ENCODE measurements at regions not wholly inside any gene's neighbourhood (a gene's known extent, or its start where the extent isn't known, plus 50 kb on each side); places are given as distances from the start of the nearest gene placed in this dataset.

DNA sequence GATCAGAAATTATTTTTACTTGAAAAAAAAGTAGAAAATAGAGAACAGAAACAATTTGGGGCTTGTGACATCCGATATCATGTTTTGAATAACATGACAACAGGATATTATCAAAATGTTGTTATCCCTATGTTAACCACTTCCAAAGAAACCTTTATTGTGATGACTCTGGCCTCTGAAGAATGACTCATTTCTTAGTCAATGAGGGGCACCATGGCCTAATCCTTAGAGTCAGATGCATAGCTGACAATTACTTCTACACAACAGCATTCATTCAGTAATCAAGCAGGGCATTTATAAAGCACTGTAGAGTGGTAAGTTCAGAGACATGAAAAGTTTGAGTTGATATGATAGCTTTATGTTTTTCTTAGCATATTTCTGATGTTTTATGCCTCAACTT is 703.0 kb downstream of the RNF144A start:
- ChIA-PET POLR2A (no interaction called here), CTCF (interaction anchor here (0.6 kb wide), 1 partner anchor 217 kb away, joined by 3 read pairs; no protein-coding TSS in a partner anchor)
- Histone ChIP-seq H3K4me1 (ENCODE audit: control insufficient read depth, insufficient read depth, low read length) (no peaks in the 10 kb centered on the region), H3K27ac (ENCODE audit: extremely low read depth, low read depth, low read length) (no peak overlapping the region), H3K9me3 (ENCODE audit: control insufficient read depth, insufficient read depth, low read depth, low read length) (no peaks in the 10 kb centered on the region), H3K36me3 (ENCODE audit: control insufficient read depth in 2 of 2, insufficient read depth in 1 of 2, low read length in 2 of 2) (no peaks in the 10 kb centered on the region), H3K4me3 (ENCODE audit: low read depth, low read length) (no peak overlapping the region)
- TF ChIP-seq, protein P1, sequence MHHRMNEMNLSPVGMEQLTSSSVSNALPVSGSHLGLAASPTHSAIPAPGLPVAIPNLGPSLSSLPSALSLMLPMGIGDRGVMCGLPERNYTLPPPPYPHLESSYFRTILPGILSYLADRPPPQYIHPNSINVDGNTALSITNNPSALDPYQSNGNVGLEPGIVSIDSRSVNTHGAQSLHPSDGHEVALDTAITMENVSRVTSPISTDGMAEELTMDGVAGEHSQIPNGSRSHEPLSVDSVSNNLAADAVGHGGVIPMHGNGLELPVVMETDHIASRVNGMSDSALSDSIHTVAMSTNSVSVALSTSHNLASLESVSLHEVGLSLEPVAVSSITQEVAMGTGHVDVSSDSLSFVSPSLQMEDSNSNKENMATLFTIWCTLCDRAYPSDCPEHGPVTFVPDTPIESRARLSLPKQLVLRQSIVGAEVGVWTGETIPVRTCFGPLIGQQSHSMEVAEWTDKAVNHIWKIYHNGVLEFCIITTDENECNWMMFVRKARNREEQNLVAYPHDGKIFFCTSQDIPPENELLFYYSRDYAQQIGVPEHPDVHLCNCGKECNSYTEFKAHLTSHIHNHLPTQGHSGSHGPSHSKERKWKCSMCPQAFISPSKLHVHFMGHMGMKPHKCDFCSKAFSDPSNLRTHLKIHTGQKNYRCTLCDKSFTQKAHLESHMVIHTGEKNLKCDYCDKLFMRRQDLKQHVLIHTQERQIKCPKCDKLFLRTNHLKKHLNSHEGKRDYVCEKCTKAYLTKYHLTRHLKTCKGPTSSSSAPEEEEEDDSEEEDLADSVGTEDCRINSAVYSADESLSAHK (tag by site-specific recombination; IDR thresholded peaks at IDR 0.05), result no peak
- TF ChIP-seq, protein P2, sequence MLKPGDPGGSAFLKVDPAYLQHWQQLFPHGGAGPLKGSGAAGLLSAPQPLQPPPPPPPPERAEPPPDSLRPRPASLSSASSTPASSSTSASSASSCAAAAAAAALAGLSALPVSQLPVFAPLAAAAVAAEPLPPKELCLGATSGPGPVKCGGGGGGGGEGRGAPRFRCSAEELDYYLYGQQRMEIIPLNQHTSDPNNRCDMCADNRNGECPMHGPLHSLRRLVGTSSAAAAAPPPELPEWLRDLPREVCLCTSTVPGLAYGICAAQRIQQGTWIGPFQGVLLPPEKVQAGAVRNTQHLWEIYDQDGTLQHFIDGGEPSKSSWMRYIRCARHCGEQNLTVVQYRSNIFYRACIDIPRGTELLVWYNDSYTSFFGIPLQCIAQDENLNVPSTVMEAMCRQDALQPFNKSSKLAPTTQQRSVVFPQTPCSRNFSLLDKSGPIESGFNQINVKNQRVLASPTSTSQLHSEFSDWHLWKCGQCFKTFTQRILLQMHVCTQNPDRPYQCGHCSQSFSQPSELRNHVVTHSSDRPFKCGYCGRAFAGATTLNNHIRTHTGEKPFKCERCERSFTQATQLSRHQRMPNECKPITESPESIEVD (tag by site-specific recombination; IDR thresholded peaks at IDR 0.05), result no peak
- TF ChIP-seq ZNF202 (tag by site-specific recombination; IDR thresholded peaks at IDR 0.05; ENCODE audit: borderline replicate concordance) (no peak), ZNF560 (tag by site-specific recombination; IDR thresholded peaks at IDR 0.05; ENCODE audit: borderline replicate concordance) (no peak), RBAK (tag by site-specific recombination; IDR thresholded peaks at IDR 0.05) (no peak), ZBTB20 (tag by site-specific recombination; IDR thresholded peaks at IDR 0.05) (no peak), ZFP3 (tag by site-specific recombination; IDR thresholded peaks at IDR 0.05; ENCODE audit: low read depth) (no peak), ZNF146 (tag by site-specific recombination; IDR thresholded peaks at IDR 0.05) (no peak), ZNF37A (tag by site-specific recombination; IDR thresholded peaks at IDR 0.05) (no peak), ZNF843 (tag by site-specific recombination; IDR thresholded peaks at IDR 0.05) (no peak), ZNF114 (tag by site-specific recombination; IDR thresholded peaks at IDR 0.05) (no peak), KLF8 (tag by site-specific recombination; IDR thresholded peaks at IDR 0.05) (no peak), ZBTB6 (tag by site-specific recombination; IDR thresholded peaks at IDR 0.05) (no peak)
- TF ChIP-seq, protein P3, sequence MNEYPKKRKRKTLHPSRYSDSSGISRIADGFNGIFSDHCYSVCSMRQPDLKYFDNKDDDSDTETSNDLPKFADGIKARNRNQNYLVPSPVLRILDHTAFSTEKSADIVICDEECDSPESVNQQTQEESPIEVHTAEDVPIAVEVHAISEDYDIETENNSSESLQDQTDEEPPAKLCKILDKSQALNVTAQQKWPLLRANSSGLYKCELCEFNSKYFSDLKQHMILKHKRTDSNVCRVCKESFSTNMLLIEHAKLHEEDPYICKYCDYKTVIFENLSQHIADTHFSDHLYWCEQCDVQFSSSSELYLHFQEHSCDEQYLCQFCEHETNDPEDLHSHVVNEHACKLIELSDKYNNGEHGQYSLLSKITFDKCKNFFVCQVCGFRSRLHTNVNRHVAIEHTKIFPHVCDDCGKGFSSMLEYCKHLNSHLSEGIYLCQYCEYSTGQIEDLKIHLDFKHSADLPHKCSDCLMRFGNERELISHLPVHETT (tag by site-specific recombination; IDR thresholded peaks at IDR 0.05), result no peak
- TF ChIP-seq, protein P4, sequence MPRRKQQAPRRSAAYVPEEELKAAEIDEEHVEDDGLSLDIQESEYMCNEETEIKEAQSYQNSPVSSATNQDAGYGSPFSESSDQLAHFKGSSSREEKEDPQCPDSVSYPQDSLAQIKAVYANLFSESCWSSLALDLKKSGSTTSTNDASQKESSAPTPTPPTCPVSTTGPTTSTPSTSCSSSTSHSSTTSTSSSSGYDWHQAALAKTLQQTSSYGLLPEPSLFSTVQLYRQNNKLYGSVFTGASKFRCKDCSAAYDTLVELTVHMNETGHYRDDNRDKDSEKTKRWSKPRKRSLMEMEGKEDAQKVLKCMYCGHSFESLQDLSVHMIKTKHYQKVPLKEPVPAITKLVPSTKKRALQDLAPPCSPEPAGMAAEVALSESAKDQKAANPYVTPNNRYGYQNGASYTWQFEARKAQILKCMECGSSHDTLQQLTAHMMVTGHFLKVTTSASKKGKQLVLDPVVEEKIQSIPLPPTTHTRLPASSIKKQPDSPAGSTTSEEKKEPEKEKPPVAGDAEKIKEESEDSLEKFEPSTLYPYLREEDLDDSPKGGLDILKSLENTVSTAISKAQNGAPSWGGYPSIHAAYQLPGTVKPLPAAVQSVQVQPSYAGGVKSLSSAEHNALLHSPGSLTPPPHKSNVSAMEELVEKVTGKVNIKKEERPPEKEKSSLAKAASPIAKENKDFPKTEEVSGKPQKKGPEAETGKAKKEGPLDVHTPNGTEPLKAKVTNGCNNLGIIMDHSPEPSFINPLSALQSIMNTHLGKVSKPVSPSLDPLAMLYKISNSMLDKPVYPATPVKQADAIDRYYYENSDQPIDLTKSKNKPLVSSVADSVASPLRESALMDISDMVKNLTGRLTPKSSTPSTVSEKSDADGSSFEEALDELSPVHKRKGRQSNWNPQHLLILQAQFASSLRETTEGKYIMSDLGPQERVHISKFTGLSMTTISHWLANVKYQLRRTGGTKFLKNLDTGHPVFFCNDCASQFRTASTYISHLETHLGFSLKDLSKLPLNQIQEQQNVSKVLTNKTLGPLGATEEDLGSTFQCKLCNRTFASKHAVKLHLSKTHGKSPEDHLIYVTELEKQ (tag by site-specific recombination; IDR thresholded peaks at IDR 0.05; ENCODE audit: borderline replicate concordance), result no peak
